Loucy (cell line): ENCODE measurements at regions not wholly inside any gene's neighbourhood (a gene's known extent, or its start where the extent isn't known, plus 50 kb on each side); places are given as distances from the start of the nearest gene placed in this dataset.

Experiments
- CTCF ChIP-seq: fragments of 200-600 bp; sonication (generic); conservative IDR thresholded peaks from 2 replicates; pipeline ENCODE4 v1.5.1; 2014; ENCODE audit warnings: mild to moderate bottlenecking, antibody characterized with exemption, low read length
- EZH2phosphoT487 ChIP-seq: fragments of 200-600 bp; IDR thresholded peaks from 2 replicates; pipeline ENCODE4 v1.6.1; 2018; ENCODE audit warnings: antibody characterized with exemption, mild to moderate bottlenecking, moderate library complexity, borderline replicate concordance

- no peak for TF ChIP-seq CTCF
- no peak for TF ChIP-seq EZH2phosphoT487
Observed at GRCh38 chr20:24388828-24389380, 80.5 kb upstream of the SYNDIG1 start.
